ENCODE measurements at regions not wholly inside any gene's neighbourhood (a gene's known extent, or its start where the extent isn't known, plus 50 kb on each side); places are given as distances from the start of the nearest gene placed in this dataset.

GRCh38 chr10:4129866-4130477 is 345.0 kb upstream of the KLF6 start:
- DNase-seq (ENCODE audit: low read depth), result no peak

DNA sequence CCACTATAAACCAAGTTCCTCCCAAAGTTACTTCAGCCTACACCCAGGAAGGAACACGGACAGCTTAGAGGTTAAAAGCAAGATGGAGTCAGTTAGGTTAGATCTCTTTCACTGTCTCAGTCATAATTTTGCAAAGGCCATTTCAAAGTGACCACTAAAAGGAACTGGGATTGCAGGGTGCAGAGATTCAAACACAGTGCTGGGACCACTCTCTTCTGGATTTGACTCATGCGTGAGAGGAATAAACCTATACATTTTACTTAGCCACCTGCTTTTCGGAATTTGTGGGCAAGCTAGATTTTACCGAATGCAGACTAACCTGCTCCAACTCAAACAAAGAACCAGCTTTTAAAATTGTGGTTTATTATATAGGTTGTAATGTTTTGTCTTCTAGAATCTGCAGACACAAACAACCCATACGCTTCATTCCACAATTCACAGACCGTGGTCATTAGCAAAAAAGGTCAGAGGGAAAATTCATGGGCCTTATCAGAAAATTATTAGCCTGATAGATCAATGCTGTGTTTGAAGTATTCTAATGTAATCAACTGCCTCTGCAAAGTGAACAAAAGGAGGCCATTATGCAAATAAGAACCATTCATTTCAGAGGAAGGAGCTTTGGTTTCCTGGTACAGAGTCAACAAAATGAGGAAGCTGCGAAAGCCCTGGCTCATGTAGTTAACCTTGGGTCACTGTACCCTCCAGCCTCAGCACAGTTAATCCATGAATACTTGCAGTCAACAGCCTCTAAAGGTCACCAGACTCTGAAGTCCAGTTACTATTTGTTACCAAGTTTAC is 342.7 kb upstream of the KLF6 start:
- no peak for DNase-seq (ENCODE audit: low read depth)

DNA sequence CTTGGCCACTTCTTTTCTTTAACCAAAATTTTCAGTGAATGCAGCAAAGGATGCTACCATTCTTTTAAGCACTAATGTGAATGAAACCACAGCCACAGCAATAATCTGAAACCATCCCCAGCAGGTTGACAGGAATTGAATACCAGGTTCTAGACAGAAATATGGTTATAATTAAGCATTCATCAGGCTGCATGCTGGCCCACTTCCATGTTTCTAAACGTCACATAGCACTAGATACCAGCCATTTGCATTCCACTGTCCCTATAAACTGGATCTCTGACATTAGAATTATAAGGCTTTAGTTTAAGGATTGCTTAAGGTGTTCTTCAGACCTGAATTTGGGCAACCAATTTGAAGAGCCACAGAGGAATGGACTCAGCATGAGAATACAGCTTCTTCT is 340.8 kb upstream of the KLF6 start:
- DNase-seq (ENCODE audit: low read depth), result no peak

DNA sequence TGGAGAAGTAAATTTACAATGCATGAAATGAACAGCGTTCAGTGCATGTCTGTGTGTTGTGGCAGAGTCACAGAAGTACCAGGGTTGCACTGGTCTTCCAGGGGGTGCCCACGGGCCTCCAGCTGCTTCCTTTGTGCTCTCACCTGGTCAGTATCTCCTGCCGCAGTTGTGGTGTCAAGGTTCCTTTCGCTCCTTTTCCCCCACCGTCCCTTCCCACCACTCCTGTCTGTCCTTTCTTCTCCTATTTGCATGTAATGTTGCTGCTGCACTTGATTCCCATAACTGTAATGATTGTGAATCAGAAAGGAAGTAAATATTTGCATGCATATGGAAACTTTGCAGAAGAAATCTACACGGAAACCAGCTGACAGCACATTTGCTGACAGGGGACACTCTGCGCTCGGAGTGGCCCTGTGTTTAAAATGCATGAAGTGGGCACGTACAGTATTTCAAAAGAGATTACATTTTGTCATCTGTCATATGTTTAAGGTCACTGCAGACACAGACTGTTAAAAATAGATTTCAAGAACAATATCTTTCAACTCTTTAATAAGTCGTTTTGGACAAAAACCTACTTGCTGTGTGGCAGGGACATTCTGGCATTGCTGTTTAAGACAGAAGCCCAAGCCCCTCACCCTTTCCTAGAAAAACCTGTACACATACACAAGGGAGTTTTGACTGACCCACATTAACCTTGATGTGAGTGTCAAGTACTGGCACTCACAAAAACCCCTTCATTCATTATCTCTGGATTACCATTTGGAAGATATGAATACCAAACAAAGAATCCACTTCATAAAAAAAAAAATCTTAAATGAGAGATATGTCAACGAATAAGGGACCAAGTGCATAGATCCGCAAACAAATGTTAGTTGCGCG is 336.7 kb upstream of the KLF6 start:
- no peak for DNase-seq (ENCODE audit: low read depth)

DNA sequence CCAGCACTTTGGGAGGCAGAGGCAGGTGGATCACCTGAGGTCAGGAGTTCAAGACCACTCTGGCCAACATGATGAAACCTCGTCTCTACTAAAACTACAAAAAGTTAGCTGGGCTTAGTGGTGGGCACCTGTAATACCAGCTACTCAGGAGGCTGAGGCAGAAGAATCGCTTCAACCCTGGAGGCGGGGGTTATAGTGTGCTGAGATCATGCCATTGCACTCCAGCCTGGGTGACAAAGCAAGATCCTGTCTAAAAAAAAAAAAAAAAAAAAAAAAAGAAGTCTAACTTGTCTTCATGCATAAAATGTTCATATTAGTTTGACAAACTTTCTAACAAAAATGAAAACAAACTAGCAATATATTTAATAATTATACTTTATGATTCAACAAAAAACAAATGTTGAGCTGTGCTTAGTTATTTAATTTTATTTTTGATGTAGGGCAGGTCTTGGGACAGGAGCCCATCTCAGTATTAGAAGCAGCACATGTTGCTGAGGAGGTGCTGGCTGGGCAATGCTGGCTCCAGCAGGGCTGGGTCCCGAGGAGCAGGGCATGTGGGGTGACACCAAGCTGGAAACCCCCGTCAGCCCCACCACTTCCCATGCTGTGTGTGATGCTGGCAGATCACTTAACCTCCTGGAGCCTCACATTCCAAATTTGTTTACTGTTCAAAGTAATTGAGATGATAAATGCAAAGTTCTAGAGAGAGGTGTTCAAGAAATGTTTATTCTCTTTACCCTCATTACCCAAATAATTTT is 335.3 kb upstream of the KLF6 start:
- no peak for DNase-seq (ENCODE audit: low read depth)

DNA sequence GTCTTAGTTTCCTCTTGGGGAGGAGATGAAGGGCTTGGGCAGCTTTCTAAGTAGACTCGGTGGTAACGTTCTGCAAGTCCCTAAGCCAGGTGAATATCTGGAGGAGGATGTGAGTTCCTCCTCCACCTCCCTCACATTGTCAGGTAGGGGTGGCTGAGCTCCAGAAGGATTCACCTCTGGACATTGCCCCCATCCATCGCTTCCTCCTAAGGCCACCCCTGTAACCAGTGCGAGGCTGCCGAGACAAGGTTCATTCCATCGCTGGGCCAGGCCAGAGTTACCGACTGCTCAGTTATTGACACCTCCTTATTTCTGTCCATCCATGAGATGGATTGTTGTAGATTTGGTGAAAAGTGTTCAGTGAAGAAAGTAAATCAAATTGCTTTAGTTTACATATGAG is 334.1 kb upstream of the KLF6 start:
- DNase-seq (ENCODE audit: low read depth), result no peak

GRCh38 chr10:4117604-4118003 is 332.6 kb upstream of the KLF6 start:
- DNase-seq (ENCODE audit: low read depth), result no peak

DNA sequence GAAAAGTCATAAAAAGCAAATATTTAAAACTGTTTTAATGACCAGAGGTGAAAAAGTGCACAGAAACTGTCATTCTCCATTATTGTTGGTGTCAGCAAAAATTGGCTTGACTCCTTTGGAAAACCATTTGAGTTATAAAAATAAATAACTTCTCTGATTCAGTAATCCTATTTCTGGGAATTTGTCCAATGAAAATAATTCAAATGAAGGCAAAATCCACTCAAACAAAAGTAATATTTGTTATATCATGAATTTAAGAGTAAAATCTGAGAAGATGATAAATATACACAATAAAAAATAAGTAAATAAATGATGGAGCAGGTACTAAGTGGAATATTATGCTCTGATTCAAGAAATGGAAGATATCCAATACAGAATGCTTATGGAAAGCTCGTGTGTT is 326.6 kb upstream of the KLF6 start:
- DNase-seq (ENCODE audit: low read depth), result no peak

- DNase-seq (ENCODE audit: low read depth), result no peak
Observed at GRCh38 chr10:4109469-4109868, 324.5 kb upstream of the KLF6 start.

DNA sequence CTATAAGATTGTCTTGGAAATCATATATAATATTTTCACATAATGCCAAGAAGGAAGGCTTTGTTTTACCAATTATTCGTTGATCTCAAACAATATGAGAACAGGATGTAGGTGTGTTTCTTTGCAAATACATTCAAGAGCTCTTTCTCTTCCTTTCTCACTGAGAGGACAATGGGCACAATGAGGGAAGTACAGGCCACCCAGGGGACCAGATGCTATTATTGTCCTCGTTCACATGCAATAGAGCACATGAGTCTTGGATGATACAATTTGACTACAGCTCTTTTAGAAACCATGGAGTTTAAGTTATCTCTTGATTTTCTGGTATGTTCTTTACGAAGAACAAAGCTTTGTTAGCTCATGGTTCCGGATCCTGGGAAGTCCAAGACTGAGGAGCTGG is 323.7 kb upstream of the KLF6 start:
- DNase-seq (ENCODE audit: low read depth), result no peak

DNA sequence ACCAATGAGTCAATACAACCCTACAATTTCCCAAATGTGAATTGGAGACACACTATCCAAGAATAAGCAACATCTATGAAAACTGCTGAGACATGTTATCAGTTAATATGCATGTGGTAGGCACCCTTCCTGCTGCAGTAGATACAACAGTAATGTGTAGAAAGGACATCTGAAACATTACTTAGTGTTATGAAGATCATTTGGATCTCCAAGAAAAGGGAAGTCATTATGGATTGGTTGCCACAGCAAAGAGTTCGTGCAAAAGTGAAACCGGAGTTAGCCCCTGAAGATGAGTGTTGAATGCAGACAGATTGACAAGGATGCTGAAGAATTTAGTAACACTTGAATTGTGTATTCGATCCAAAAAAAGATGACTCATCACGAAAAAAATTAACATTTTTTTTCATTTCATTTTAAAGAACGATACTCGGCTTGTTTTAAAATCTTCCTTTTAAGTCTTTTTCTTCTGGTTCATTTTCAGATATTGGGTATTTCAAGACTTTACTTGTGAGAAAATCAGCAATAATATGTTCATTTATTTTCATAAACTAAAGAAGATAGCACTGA is 322.4 kb upstream of the KLF6 start:
- DNase-seq (ENCODE audit: low read depth), result no peak

- DNase-seq (ENCODE audit: low read depth), result no peak
Observed at GRCh38 chr10:4103603-4104002, 318.6 kb upstream of the KLF6 start.

DNA sequence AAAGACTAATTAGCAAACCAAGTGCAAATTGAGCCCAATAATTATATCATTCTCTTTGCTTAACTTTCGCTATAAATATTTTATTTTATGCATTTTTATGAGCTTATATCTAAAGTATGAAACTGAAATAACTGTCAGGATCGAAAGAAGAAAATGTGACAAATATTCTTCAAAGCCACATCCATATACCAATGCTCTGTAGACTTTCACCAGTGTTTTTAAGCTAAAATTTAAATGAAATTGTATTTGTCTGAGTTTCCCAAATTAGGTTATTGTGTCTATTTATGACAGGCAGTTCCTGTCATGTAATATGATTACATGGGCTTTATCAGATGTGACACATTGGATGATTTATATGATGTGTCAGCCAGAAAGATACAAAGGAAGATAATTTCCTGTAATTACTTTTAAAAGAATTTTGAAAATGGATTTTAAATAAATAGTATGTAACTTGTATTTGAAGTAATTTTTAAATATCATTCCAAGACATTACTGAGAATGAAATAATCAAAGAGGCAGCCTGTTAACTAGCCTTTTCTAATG is 317.9 kb upstream of the KLF6 start:
- no peak for DNase-seq (ENCODE audit: low read depth)

DNA sequence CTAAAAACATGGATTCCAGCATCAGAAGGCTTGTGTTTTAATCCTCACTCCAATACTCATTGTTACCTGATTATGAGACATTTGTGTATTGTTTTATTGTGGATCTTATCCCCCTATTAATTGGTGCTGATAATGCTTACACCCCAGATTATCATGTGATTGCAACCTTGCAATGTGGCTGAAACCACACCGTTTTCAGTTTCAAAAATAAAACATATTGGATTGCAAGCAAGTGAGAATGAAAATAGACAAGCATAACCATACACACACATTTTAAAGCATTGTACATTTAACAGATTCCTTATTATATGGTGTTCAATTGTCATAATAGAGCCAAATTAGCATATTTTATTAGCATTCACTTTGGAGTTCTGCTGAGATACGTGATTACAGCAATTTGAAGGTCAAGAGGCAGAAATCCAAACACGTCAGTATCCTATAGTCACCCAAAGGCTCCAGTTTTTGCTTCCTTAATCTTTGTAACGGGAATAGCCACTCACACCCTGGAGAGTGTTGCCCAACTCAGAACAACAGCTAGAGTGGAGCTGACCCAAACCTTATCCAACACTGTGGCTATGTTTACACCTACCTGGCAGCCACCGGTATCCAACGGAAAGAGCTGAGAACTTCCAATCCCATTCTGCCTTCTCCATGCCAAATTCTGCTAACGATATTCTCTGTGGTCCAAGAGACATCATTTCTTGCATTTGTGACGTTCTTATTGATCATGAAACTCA is 317.1 kb upstream of the KLF6 start:
- no peak for DNase-seq (ENCODE audit: low read depth)

GRCh38 chr10:4100380-4100779 is 315.4 kb upstream of the KLF6 start:
- DNase-seq (ENCODE audit: low read depth), result no peak

- no peak for DNase-seq (ENCODE audit: low read depth)
Observed at GRCh38 chr10:4099202-4099601, 314.2 kb upstream of the KLF6 start.

DNA sequence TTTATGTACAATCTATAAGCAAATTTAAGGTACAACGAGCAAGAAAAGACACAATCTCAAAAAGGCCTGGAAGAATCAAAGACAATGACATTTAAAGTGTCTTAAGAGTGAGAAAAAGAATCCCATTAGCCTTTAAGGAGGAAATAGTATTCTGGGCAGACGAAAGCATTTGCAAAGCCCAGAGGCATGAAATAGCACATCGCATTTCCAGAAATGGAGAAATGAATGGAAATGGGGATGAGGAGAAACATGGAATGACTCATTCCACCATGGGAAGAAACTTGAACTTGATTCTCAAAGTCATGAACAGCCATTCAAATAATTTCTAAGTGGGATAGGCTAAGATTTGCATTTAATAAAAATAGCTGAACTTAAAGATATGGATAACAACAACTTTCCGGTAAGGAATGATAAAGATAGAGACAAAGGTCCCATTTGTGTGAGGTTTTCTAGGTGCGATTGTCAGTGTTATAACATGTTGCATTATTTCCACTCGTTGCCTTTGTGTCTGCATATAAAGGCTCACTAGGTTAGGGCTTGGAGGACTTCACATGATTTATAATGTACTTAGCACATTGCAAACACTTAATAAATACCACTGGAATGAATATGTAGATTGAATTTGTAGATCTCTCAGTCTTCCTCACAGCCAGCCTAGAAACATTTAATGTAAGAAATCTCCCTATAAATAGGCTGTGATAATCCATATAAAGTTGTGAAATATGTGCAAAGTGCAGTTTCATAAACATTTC is 310.3 kb upstream of the KLF6 start:
- no peak for DNase-seq (ENCODE audit: low read depth)

DNA sequence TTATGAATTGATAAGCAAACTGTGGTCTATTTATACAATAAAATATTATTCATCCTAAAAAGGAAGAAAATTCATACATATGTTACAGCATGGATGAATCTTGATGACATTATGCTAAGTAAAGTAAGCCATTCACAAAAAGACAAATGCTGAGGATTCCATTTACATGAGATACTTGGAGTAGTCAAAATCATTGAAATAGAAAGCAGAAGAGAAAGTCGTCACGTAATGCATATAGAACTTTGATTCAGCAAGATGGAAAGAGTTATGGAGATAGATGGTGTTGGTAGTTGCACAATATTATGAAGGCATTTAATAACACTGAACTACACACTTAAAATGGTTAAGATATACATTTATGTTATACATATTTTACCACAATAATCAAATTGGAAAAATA is 309.7 kb upstream of the KLF6 start:
- no peak for DNase-seq (ENCODE audit: low read depth)

DNA sequence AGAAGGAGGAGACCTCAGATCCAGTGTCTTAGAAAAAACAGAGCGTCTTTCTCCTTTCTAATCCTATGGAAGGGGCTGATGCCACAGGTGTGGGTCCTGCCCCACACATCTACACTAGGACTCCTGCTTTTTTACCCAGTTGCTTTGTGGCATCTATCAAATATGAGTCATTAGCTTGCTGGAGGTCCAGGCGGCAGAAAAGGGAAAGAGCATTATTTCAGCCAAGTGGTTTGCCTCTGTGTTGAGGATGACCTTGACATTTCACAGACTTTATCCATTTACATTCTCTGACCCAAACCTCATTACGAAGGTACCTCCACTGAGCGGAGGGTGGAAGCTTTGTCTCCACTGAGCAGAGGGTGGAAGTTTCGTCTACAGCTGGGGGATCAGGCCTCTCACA is 308.4 kb upstream of the KLF6 start:
- DNase-seq (ENCODE audit: low read depth), result peak; percentile 41

Data from HT1080 (cell line).